Testis (tissue), 2 donors: ENCODE measurements at regions not wholly inside any gene's neighbourhood (a gene's known extent, or its start where the extent isn't known, plus 50 kb on each side); places are given as distances from the start of the nearest gene placed in this dataset.
"Not testable (repeated sequence)": the region's sequence is repeated elsewhere in the genome, so short reads cannot be mapped to it uniquely, and the experiment has no call there.

ENCODE experiments used
- DNase-seq: peaks from one replicate; pipeline ENCODE4 v3.0.0-alpha.2; 2019
- H3K27ac ChIP-seq, 2 donors: fragments of 200-600 bp; sonication (generic); one replicate each; pipeline ENCODE4 v1.5.1; 2019
- H3K27me3 ChIP-seq: fragments of 200-600 bp; sonication (generic); one replicate; pipeline ENCODE4 v1.5.1; 2019
- H3K36me3 ChIP-seq: fragments of 200-600 bp; sonication (generic); one replicate; pipeline ENCODE4 v1.5.1; 2017; ENCODE audit warnings: low read depth; ENCODE audit errors: missing control alignments
- H3K4me1 ChIP-seq: fragments of 200-600 bp; sonication (generic); one replicate; pipeline ENCODE4 v1.5.1; 2019
- H3K4me3 ChIP-seq, 2 donors: fragments of 200-600 bp; sonication (generic); one replicate each; pipeline ENCODE4 v1.5.1; 2017 to 2019
- H3K9me3 ChIP-seq: fragments of 200-600 bp; sonication (generic); one replicate; pipeline ENCODE4 v1.5.1; 2017
- CTCF ChIP-seq, 3 experiments: fragments of 450-650 bp in 2 of 3; fragments of 200-600 bp in 1 of 3; sonication (generic) in 1 of 3; IDR thresholded peaks; one replicate each; pipeline ENCODE4 v1.5.1; 2016 to 2019; ENCODE audit warnings: antibody characterized with exemption in 3 of 3, mild to moderate bottlenecking in 2 of 3, moderate library complexity in 1 of 3
- POLR2A ChIP-seq: fragments of 450-650 bp; IDR thresholded peaks from one replicate; pipeline ENCODE4 v1.6.1; 2017; ENCODE audit warnings: antibody characterized with exemption, mild to moderate bottlenecking, moderate library complexity
- whole genome bisulfite sequencing, 2 donors: methylation state at CpG; one replicate each; pipeline ENCODE4 v1.1.5; 2018; 5-methylcytosine and 5-hydroxymethylcytosine counted together
- intact Hi-C: fragments of 100-400 bp; cut with DNase I; formaldehyde crosslinking; loops from one replicate; pipeline ENCODE4 v1.15.1; 2023; ENCODE audit warnings: low total_unique reads

DNA sequence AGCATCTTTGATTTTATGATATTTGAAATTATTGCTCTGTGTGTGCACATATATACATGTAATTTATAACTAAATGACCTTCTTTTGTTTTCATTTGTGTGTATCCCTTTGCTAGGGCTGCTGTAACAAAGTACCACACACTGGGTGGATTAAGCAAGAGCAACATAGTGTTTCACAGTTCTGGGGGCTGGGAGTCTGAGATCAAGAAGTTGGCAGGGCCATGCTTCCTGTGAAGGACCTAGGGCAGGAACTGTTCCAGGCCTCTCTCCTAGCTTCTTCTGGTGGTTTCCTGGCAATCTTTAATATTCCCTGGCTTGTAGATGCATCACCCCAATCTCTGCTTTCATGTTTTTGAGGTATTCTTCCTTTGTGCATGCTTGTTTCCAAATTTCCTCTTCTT, 1043.9 kb downstream of the TSN start:
- Histone ChIP-seq H3K9me3 (no peaks in the 10 kb centered on the region), H3K4me1 (no peaks in the 10 kb centered on the region), H3K27ac (no peak overlapping the region), H3K27me3 (no peaks in the 10 kb centered on the region), H3K4me3 (no peak overlapping the region), H3K36me3 (no peaks in the 10 kb centered on the region)
- no peak for DNase-seq
- intact Hi-C loops: no loop called here
- TF ChIP-seq CTCF (IDR thresholded peaks at IDR 0.05): no peak
- TF ChIP-seq POLR2A: no peak

DNA sequence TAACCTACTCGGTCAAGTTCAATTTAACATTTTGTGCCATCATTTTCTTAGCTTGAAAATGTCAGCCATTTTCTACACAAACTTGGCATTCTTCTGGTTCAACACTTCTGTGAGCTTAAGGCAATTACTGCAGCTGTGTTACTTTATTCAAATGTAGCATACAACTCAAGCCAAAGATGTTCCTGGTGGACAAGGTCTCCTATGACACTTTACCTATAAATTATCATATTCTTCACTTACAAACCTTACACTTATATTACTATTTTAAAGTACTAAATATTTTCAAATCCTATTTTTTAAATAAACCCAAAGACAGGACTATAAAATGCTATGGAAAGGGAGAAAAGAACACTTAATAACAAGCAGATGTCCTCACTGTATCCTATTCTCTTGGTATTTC, 1045.3 kb downstream of the TSN start:
- 74 to 83% methylated on average over 1 of the region's 1 CpG for WGBS, 2 donors
- Histone ChIP-seq H3K9me3 (no peaks in the 10 kb centered on the region), H3K27ac (no peak overlapping the region), H3K4me3 (no peak overlapping the region), H3K4me1 (no peaks in the 10 kb centered on the region), H3K36me3 (no peaks in the 10 kb centered on the region), H3K27me3 (no peaks in the 10 kb centered on the region)
- TF ChIP-seq CTCF (IDR thresholded peaks at IDR 0.05): no peak
- TF ChIP-seq POLR2A: no peak
- no peak for DNase-seq
- intact Hi-C loops: no loop called here

GRCh38 chr2:122804494-122804893, 1049.0 kb downstream of the TSN start:
- 84 to 86% methylated on average over 4 of the region's 4 CpGs for WGBS, 2 donors
- H3K4me3 ChIP-seq: no peak overlapping the region
- no peaks in the 10 kb centered on the region for H3K27me3 ChIP-seq
- TF ChIP-seq POLR2A (no peak), CTCF (IDR thresholded peaks at IDR 0.05) (no peak)
- H3K9me3 ChIP-seq: no peaks in the 10 kb centered on the region
- no peak for DNase-seq
- no peaks in the 10 kb centered on the region for H3K4me1 ChIP-seq
- no peak overlapping the region for H3K27ac ChIP-seq
- intact Hi-C loops: no loop called here
- no peaks in the 10 kb centered on the region for H3K36me3 ChIP-seq

DNA sequence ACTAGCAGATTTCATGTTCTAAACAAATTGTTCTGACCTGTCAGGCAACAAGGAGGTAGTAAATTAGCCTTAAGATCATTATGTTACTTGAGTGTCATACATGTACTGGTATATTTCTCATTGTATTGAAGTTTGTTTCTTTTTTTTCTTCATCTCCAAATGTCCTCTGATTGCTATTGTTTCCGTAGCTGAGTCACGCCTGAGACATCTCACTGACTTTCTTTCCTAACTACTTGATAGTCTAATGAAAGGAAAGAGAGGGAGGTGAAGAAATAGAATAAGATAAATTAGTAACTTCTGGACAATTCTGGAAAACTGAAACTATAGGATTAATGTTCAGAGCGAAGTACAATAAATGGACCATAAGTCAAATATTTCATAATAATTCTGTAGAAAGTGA, 1049.9 kb downstream of the TSN start:
- intact Hi-C loops: no loop called here
- no peaks in the 10 kb centered on the region for H3K4me1 ChIP-seq
- H3K36me3 ChIP-seq: no peaks in the 10 kb centered on the region
- no peaks in the 10 kb centered on the region for H3K9me3 ChIP-seq
- no peak overlapping the region for H3K4me3 ChIP-seq
- no peak for DNase-seq
- 87 to 90% methylated on average over 3 of the region's 3 CpGs for WGBS, 2 donors
- TF ChIP-seq POLR2A (no peak), CTCF (IDR thresholded peaks at IDR 0.05) (no peak)
- no peak overlapping the region for H3K27ac ChIP-seq
- H3K27me3 ChIP-seq: no peaks in the 10 kb centered on the region

DNA sequence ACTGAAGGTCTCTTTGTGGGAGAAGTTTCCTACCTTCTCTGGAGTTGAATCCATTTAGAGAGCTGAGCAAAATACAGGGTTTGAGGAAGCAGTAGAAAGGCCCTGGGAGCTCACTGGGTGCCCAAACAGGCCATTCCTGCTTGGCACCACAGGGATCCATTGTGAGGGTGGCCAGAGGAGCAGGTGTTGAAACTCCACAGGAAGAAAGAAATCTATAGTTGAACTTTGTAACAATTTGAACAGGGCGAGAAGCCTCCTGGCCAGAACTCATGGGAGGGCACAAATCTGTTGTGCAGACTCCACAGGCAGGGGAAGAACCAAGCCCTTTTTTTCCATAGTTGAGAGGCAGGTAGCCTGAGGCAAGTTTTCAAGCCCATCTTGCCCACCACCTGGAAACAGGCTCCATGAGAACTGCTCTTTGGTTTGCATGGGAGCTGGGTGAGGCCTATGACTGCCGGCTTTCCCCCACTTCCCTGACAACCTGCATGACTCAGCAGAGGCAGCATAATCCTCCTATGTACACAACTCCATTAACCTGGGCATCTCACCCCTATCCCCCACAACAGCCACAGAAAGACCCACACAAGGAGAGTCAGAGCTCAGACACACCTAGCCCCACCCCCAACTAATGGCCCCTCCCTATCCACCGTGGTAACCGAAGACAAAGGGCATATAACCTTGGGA, 1053.0 kb downstream of the TSN start:
- WGBS, 2 donors: 83 to 91% methylated on average over 4 of the region's 4 CpGs
- DNase-seq: no peak
- no peaks in the 10 kb centered on the region for H3K36me3 ChIP-seq
- intact Hi-C loops: no loop called here
- no peaks in the 10 kb centered on the region for H3K9me3 ChIP-seq
- H3K27me3 ChIP-seq: no peaks in the 10 kb centered on the region
- TF ChIP-seq POLR2A (no peak), CTCF (IDR thresholded peaks at IDR 0.05) (no peak)
- H3K4me3 ChIP-seq: no peak overlapping the region
- H3K27ac ChIP-seq: no peak overlapping the region
- no peaks in the 10 kb centered on the region for H3K4me1 ChIP-seq

GRCh38 chr2:122812214-122812613, 1056.8 kb downstream of the TSN start:
- intact Hi-C loops, H3K4me3 ChIP-seq, H3K27ac ChIP-seq, H3K9me3 ChIP-seq, H3K4me1 ChIP-seq, H3K36me3 ChIP-seq, H3K27me3 ChIP-seq, DNase-seq: not testable (repeated sequence)
- WGBS, 2 donors: 70 to 79% methylated on average over 4 of the region's 4 CpGs
